GM23338 (cell line): ENCODE measurements at regions not wholly inside any gene's neighbourhood (a gene's known extent, or its start where the extent isn't known, plus 50 kb on each side); places are given as distances from the start of the nearest gene placed in this dataset.

ENCODE experiments used
- ATAC-seq: fragments of 200-7000 bp; cut with Tn5 transposase; 3 replicates; pipeline ENCODE4 v1.9.1; 2020
- DNase-seq: peaks from one replicate; pipeline ENCODE4 v3.0.0-alpha.2; 2015; ENCODE audit warnings: low spot score
- H2AFZ ChIP-seq: fragments of 200-600 bp; sonication (generic); 2 replicates; pipeline ENCODE4 v1.8.0; 2016; ENCODE audit warnings: antibody characterized with exemption, mild to moderate bottlenecking, moderate library complexity
- H3F3A ChIP-seq: fragments of 200-600 bp; sonication (generic); replicated peaks from 2 replicates; pipeline ENCODE4 v1.8.0; 2017; ENCODE audit warnings: antibody characterized with exemption, mixed run types, low read depth
- H3K27ac ChIP-seq: fragments of 200-600 bp; sonication (generic); 2 replicates; pipeline ENCODE4 v1.6.1; 2016; ENCODE audit warnings: low read depth
- H3K27me3 ChIP-seq: fragments of 200-600 bp; sonication (generic); 2 replicates; pipeline ENCODE4 v1.8.0; 2016; ENCODE audit warnings: mild to moderate bottlenecking, mixed run types, moderate library complexity; ENCODE audit not compliant: insufficient read depth
- H3K36me3 ChIP-seq: fragments of 200-600 bp; sonication (generic); 2 replicates; pipeline ENCODE4 v1.8.0; 2016; ENCODE audit warnings: mild to moderate bottlenecking; ENCODE audit not compliant: insufficient read depth
- H3K4me1 ChIP-seq: fragments of 200-600 bp; sonication (generic); 2 replicates; pipeline ENCODE4 v1.8.0; 2016; ENCODE audit warnings: mild to moderate bottlenecking, moderate library complexity; ENCODE audit not compliant: insufficient read depth
- H3K4me2 ChIP-seq: fragments of 200-600 bp; sonication (generic); 2 replicates; pipeline ENCODE4 v1.7.1; 2017; ENCODE audit warnings: mixed run types
- H3K4me3 ChIP-seq: fragments of 200-600 bp; sonication (generic); 2 replicates; pipeline ENCODE4 v1.6.1; 2016; ENCODE audit warnings: mixed run types
- H3K79me2 ChIP-seq: fragments of 200-600 bp; sonication (generic); replicated peaks from 2 replicates; pipeline ENCODE4 v1.8.0; 2017; ENCODE audit warnings: mild to moderate bottlenecking; ENCODE audit not compliant: insufficient read depth
- H3K9me2 ChIP-seq: fragments of 200-600 bp; sonication (generic); 2 replicates; pipeline ENCODE4 v1.8.0; 2017; ENCODE audit not compliant: insufficient read depth
- H4K20me1 ChIP-seq: fragments of 200-600 bp; sonication (generic); replicated peaks from 2 replicates; pipeline ENCODE4 v1.8.0; 2017; ENCODE audit warnings: mild to moderate bottlenecking; ENCODE audit not compliant: insufficient read depth
- H3K27ac Mint-ChIP-seq: 2 replicates; pipeline ENCODE4 v1.8.0; 2020; ENCODE audit warnings: inconsistent platforms, mild to moderate bottlenecking, moderate library complexity, mixed read lengths
- H3K27me3 Mint-ChIP-seq: 3 replicates; pipeline ENCODE4 v1.8.0; 2022; ENCODE audit warnings: low read depth, mild to moderate bottlenecking, moderate library complexity, mixed read lengths, inconsistent platforms; ENCODE audit not compliant: insufficient read depth, poor library complexity
- H3K36me3 Mint-ChIP-seq: 3 replicates; pipeline ENCODE4 v1.8.0; 2021; ENCODE audit warnings: low read depth, mild to moderate bottlenecking, inconsistent platforms, moderate library complexity, mixed read lengths
- H3K4me1 Mint-ChIP-seq: 3 replicates; pipeline ENCODE4 v1.8.0; 2020; ENCODE audit warnings: mild to moderate bottlenecking, inconsistent platforms, mixed read lengths
- H3K4me3 Mint-ChIP-seq: 3 replicates; pipeline ENCODE4 v1.8.0; 2021; ENCODE audit warnings: moderate library complexity, mild to moderate bottlenecking, inconsistent platforms, mixed read lengths
- H3K9me3 Mint-ChIP-seq: 3 replicates; pipeline ENCODE4 v1.8.0; 2020; ENCODE audit warnings: moderate library complexity, mild to moderate bottlenecking, inconsistent platforms, mixed read lengths
- CREB1 ChIP-seq: fragments of 250-450 bp; sonication (Bioruptor Pico); IDR thresholded peaks from 2 replicates; pipeline ENCODE4 v1.5.0; 2020; ENCODE audit warnings: low read depth, mild to moderate bottlenecking, moderate library complexity
- CTCF ChIP-seq, 2 experiments: fragments of 200-600 bp in 1 of 2; sonication (generic) in 1 of 2; conservative IDR thresholded peaks; 2 replicates each; pipeline versions ENCODE4 v1.5.1 to v1.6.1; 2016 to 2017; ENCODE audit warnings: antibody characterized with exemption in 2 of 2, low read depth in 2 of 2, mild to moderate bottlenecking in 2 of 2, moderate library complexity in 1 of 2
- ETS1 ChIP-seq: IDR thresholded peaks from 2 replicates; pipeline ENCODE4 v1.6.1; 2016; ENCODE audit warnings: antibody characterized with exemption
- EZH2 ChIP-seq: fragments of 200-600 bp; sonication (generic); IDR thresholded peaks from one replicate; pipeline ENCODE4 v1.8.0; 2017; ENCODE audit warnings: antibody characterized with exemption, mild to moderate bottlenecking, low read depth; ENCODE audit not compliant: unreplicated experiment
- EZH2phosphoT487 ChIP-seq: fragments of 200-600 bp; sonication (generic); IDR thresholded peaks from one replicate; pipeline ENCODE4 v1.8.1; 2018; ENCODE audit warnings: antibody characterized with exemption; ENCODE audit not compliant: unreplicated experiment
- JUNB ChIP-seq: IDR thresholded peaks from one replicate; pipeline ENCODE4 v1.6.1; 2016; ENCODE audit warnings: antibody characterized with exemption; ENCODE audit not compliant: unreplicated experiment
- NANOG ChIP-seq: IDR thresholded peaks from 2 replicates; pipeline ENCODE4 v1.6.1; 2016; ENCODE audit warnings: antibody characterized with exemption, borderline replicate concordance
- POLR2AphosphoS5 ChIP-seq: IDR thresholded peaks from 2 replicates; pipeline ENCODE4 v1.6.1; 2016; ENCODE audit warnings: antibody characterized with exemption, low read depth
- REST ChIP-seq: IDR thresholded peaks from one replicate; pipeline ENCODE4 v1.6.1; 2018; ENCODE audit warnings: antibody characterized with exemption; ENCODE audit not compliant: unreplicated experiment
- STAT1 ChIP-seq: IDR thresholded peaks from one replicate; pipeline ENCODE4 v1.6.1; 2016; ENCODE audit warnings: antibody characterized with exemption; ENCODE audit not compliant: unreplicated experiment
- ZNF114 ChIP-seq: fragments of 250-450 bp; sonication (Bioruptor Pico); IDR thresholded peaks from 2 replicates; pipeline ENCODE4 v1.5.0; 2020; ENCODE audit warnings: mild to moderate bottlenecking, moderate library complexity
- ZNF331 ChIP-seq: fragments of 250-450 bp; sonication (Bioruptor Pico); IDR thresholded peaks from 2 replicates; pipeline ENCODE4 v1.5.0; 2020; ENCODE audit warnings: low read depth, mild to moderate bottlenecking, moderate library complexity
- ZNF462 ChIP-seq: fragments of 250-450 bp; sonication (Bioruptor Pico); IDR thresholded peaks from 2 replicates; pipeline ENCODE4 v1.5.0; 2020; ENCODE audit warnings: mild to moderate bottlenecking, moderate library complexity

- ATAC-seq (no peak), DNase-seq (no peak)
- H3K4me2 ChIP-seq, result no peak overlapping the region
- peaks cover 12% of the 10 kb centered on the region for H3K4me1 Mint-ChIP-seq
- H3K36me3 Mint-ChIP-seq, result no peaks in the 10 kb centered on the region
- no peaks in the 10 kb centered on the region for H3K9me2 ChIP-seq
- H3F3A ChIP-seq, result no peaks in the 10 kb centered on the region
- no peak overlapping the region for H3K27ac ChIP-seq
- TF ChIP-seq JUNB (no peak), ZNF462 (CRISPR knock-in tag) (no peak), ETS1 (no peak), ZNF114 (CRISPR knock-in tag) (no peak), EZH2phosphoT487 (no peak), NANOG (no peak), POLR2AphosphoS5 (no peak), CTCF (conservative IDR thresholded peaks at IDR 0.05; ENCODE audit: low read depth in 2 of 2) (no peak), EZH2 (no peak), CREB1 (CRISPR knock-in tag) (no peak), ZNF331 (CRISPR knock-in tag) (no peak), STAT1 (no peak), REST (no peak)
- no peaks in the 10 kb centered on the region for H3K36me3 ChIP-seq
- H3K27ac Mint-ChIP-seq, result peak overlapping the region; percentile 3; the same call in 1 of the 2 replicates
- H3K27me3 ChIP-seq, result no peaks in the 10 kb centered on the region
- H3K4me1 ChIP-seq, result peaks cover 9% of the 10 kb centered on the region
- H4K20me1 ChIP-seq, result no peaks in the 10 kb centered on the region
- no peak overlapping the region for H3K4me3 Mint-ChIP-seq
- H3K9me3 Mint-ChIP-seq, result no peaks in the 10 kb centered on the region
- no peaks in the 10 kb centered on the region for H3K79me2 ChIP-seq
- H3K4me3 ChIP-seq, result no peak overlapping the region
- H2AFZ ChIP-seq, result no peak overlapping the region
- no peaks in the 10 kb centered on the region for H3K27me3 Mint-ChIP-seq
Observed at GRCh38 chr20:52017669-52018317, 173.8 kb downstream of the ZFP64 start.
